Cortex of kidney (tissue), 1 donor: ENCODE measurements at regions not wholly inside any gene's neighbourhood (a gene's known extent, or its start where the extent isn't known, plus 50 kb on each side); places are given as distances from the start of the nearest gene placed in this dataset.

ENCODE experiments used
- DNase-seq: peaks from one replicate; lab custom pipeline; 2025; lab: John Stamatoyannopoulos, UW

- DNase-seq, result no peak
These were observed 1128.0 kb downstream of the AACS start for GRCh38 chr12:126193190-126193589.

DNA sequence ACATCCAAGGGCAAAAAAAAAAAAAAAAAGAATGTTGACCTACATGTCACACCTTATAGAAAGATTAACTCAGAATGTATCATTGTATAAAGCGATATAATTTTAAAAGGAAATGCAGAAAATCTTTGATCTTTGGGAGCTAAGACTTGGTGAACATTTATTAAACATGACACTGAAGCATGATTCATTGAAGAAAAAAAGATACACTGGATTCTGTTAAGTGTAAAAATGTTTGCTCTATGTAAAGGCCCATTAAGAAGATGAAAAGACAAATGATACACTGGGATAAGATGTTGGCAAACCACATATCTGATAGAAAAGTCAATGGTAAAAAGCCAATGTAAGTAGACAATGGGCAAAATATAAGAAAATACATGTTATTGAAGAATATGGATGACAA lies 1131.0 kb downstream of the AACS start:
- no peak for DNase-seq

DNA sequence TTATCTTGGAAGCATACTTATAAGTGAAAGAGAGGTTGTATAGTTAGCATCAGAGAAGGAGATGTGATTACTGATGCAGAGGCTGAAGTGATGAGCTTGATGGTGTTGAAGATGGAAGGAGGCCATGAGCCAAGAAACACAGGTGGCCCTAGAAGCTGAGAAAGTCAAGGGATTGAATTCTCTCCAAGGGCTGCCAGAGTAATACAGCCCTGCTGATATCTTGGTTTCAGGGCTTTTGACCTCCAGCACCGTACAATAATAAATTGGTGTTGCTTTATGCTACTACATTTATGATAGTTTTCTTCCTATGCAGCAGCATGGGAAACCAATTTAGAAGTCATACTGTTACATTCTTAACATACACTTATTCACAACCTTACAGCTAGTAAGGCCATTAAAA lies 1133.3 kb downstream of the AACS start:
- no peak for DNase-seq

GRCh38 chr12:126198966-126199692 lies 1133.9 kb downstream of the AACS start:
- no peak for DNase-seq

DNA sequence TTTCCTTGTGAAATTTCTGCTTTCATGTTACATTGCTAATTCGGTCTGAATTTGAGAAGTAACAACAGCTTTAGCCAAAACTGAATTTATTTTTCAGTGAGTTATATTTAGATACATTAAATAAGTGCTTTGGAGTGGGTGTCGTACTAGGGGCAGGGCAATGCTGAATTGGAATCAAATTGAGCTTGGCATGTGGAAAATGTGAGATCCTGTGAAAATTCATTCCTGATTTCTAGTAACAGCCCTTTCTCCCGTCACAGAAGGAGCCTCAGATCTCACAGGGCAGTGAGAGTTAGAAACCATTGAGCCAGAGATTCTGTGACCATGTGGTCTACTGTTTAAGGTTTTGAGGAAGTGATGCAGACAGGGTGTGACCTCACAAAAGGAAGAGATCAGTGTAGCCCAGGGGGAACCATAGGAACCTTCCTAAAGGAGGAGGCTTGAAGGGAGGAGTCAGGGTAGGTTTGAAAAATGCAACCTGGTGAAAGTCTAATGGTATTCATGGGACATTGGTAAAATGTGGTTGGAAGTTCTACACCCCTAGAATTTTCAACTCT lies 1136.8 kb downstream of the AACS start:
- no peak for DNase-seq

DNA sequence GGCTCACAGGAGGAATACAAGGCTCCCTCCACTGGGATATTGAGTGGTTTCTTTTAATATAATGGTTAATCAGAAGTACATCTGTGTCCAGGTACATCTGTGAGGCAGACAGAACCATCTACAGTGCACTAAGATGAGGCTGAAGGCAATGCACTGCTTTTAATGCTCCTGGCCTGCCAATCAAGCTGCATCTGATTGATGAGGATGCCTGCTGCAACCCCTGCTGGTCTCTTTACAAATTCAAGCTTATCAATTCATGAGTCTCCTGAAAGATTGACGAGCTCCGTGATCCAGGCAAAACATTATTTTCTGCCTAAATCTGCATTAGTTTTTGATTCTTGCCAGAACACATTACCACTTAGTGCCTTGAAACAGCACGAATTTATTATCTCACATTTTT lies 1139.1 kb downstream of the AACS start:
- no peak for DNase-seq

DNA sequence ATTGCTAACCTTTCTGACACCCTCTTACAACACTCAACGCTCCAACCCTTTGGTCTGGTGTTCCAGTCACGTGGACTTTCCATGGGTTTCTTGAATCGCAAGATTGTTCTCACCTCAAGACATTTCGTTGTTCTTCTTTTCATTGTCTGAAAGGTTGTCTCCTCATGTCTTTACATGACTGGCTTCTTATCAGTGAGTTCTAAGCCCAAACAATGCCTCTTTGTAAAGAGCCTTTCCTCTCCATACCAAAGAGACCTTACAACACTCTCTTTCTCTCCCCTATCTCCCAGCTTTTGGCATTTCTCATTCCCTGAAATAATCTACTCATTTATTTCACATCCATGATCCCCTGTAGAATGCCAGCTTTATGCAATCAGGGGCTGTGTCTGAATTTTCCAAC lies 1144.8 kb downstream of the AACS start:
- DNase-seq, result no peak

GRCh38 chr12:126210448-126210847 lies 1145.2 kb downstream of the AACS start:
- DNase-seq, result no peak

- DNase-seq, result no peak
These were observed 1147.6 kb downstream of the AACS start for GRCh38 chr12:126212824-126213223.

- DNase-seq, result no peak
These were observed 1153.5 kb downstream of the AACS start for GRCh38 chr12:126218697-126219096.

DNA sequence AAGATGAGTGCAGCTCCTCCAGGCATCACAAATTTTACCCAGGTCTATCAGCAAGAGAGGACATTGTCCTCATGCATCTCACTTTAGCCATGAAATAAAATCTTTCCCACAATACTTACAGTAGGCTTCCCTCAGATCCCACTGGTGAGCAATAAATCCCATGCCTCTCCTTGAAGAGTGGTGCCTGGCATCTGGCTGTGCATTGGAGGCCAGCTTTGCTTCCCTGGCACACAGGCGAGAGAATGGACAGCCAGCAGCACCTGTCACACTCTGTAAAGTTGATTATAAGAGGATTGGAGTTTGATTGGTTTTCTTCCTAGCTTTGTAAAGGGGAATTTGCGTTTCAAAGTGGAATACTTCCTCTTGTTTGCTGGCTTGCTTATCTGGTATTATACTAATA lies 1153.9 kb downstream of the AACS start:
- no peak for DNase-seq

DNA sequence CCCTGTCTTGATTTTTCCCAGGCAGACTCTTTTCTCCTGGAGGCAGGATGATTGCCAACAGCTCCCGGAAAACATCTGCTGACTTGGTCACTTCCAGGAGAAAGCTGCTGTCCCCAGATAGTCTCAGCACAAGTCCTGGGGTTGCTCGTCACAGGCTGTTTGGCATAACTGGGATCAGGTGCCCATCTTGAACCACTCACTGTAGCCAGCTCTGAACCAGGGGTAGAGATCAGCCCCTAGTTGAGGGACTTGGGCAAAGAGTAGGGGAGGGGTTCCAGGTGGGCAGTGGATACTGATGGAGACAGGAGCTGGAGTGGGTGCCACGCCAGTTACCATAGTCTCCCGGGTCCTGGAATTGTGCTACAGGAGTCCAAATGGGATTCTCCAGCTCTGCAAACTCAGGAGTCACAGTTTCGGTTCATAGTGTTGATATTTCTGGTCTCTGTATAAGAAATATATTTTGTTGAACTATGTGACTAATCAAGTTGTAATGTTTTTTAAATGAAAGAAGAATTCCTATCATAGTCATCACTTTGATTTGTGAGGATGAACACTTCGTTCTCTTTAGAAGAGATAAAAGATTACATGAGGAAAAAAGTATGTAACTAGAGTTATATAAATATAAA lies 1154.5 kb downstream of the AACS start:
- DNase-seq, result no peak

GRCh38 chr12:126224032-126224431 lies 1158.8 kb downstream of the AACS start:
- no peak for DNase-seq

DNA sequence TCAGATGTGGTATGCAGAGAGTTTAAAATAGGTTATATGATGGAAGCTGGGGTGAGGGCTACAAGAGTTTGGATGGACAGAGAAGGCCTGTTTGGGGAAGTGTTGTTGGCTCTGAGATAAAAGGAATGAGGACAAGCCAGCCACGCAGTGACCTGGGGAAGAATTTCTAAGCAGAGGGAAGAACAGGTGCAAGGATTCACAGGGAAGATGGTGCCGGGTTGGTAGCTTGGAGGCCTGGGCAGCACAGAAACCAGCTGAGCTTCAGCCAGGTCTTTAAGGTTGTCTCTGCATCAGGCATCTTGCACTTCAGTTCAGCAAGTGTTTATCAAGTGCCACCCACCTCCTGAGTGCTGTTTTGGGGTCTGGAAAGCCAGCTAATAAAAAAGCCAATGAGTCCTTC lies 1163.7 kb downstream of the AACS start:
- no peak for DNase-seq

DNA sequence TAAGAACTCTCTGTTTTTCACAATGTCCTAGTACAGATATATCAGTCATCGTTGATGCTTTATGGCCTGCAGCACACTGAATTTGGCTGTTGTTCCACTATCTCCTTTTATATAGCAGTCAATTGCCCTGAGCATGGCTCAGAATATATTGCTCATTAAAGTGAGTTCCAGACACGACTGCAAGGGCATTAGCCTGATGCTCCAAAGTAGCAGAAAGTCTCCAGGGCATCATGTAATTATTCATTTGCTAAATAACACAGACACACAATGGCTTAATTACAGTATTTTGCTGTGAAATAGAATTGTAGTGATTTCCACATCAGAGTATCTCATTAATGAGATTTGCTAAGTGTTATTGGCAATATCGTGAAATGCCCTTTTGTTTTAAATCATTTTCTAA lies 1167.5 kb downstream of the AACS start:
- DNase-seq, result no peak

GRCh38 chr12:126233625-126234024 lies 1168.4 kb downstream of the AACS start:
- DNase-seq, result no peak

GRCh38 chr12:126243814-126244440 lies 1178.7 kb downstream of the AACS start:
- no peak for DNase-seq

GRCh38 chr12:126247936-126248335 lies 1182.7 kb downstream of the AACS start:
- no peak for DNase-seq

DNA sequence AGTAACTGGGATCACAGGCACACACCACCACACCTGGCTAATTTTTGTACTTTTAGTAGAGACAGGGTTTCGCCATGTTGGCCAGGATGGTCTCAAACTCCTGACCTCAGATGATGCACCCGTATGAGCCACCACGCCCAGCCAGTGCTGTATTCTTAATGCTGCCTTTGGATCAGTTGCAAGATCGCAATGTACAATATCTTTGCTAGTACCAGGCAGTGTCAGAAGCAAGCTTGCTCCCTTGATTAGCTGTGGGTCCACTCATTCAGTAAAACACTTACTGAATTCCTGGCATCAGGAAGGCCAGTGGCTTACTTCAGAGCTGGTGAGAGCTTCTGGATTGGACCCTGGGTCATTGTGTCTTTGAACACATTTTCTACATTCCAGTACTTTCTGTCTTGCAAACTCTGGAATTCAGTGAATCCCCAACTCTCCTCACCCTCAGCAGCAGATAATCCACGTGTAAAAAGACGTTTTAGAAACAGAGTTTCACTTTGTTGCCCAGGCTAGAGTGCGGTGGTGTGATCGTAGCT lies 1183.7 kb downstream of the AACS start:
- DNase-seq, result no peak

DNA sequence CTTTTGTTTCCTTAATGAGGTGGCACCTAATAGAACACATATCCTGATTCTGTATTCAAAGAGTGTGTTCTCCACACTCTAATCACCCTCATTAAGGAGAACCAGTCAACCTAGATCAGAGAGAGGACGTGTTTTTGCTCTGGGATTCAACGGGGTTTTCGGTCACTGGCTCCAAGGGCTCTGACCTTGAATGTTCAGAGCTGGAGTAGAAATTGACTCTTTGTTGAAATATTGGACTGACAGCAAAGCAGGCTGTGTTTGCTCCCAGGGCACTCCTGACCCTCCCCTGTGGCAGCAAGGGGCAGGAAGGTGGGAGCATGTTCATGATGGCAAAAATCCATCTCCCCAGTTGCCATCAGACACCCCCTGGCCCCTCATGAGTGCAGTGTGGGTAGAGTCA lies 1193.0 kb downstream of the AACS start:
- DNase-seq, result no peak

- no peak for DNase-seq
These were observed 1197.6 kb downstream of the AACS start for GRCh38 chr12:126262829-126263228.

- no peak for DNase-seq
These were observed 1203.0 kb downstream of the AACS start for GRCh38 chr12:126268222-126268621.

GRCh38 chr12:126271159-126271558 lies 1205.9 kb downstream of the AACS start:
- no peak for DNase-seq
